ENCODE measurements at regions not wholly inside any gene's neighbourhood (a gene's known extent, or its start where the extent isn't known, plus 50 kb on each side); places are given as distances from the start of the nearest gene placed in this dataset.
"Not testable (repeated sequence)": the region's sequence is repeated elsewhere in the genome, so short reads cannot be mapped to it uniquely, and the experiment has no call there.

- no peak for DNase-seq (ENCODE audit: low read depth in 1 of 2, low spot score in 1 of 2)
Measured at GRCh38 chr18:42306594-42306980, 351.6 kb downstream of the PIK3C3 start.

- no peak for DNase-seq (ENCODE audit: low read depth in 1 of 2, low spot score in 1 of 2)
Measured at GRCh38 chr18:42310956-42311355, 355.9 kb downstream of the PIK3C3 start.

GRCh38 chr18:42326752-42327151, 371.7 kb downstream of the PIK3C3 start:
- no peak for DNase-seq (ENCODE audit: low read depth in 1 of 2, low spot score in 1 of 2)

GRCh38 chr18:42328931-42329330, 373.9 kb downstream of the PIK3C3 start:
- no peak for DNase-seq (ENCODE audit: low read depth in 1 of 2, low spot score in 1 of 2)

- DNase-seq (ENCODE audit: low read depth in 1 of 2, low spot score in 1 of 2): no peak
Measured at GRCh38 chr18:42330296-42330695, 375.3 kb downstream of the PIK3C3 start.

- DNase-seq (ENCODE audit: low read depth in 1 of 2, low spot score in 1 of 2): no peak
Measured at GRCh38 chr18:42333558-42333957, 378.5 kb downstream of the PIK3C3 start.

- DNase-seq (ENCODE audit: low read depth in 1 of 2, low spot score in 1 of 2): no peak
Measured at GRCh38 chr18:42334931-42335330, 379.9 kb downstream of the PIK3C3 start.

- DNase-seq (ENCODE audit: low read depth in 1 of 2, low spot score in 1 of 2): no peak
Measured at GRCh38 chr18:42336139-42336538, 381.1 kb downstream of the PIK3C3 start.

- not testable (repeated sequence) for DNase-seq (ENCODE audit: low read depth in 1 of 2, low spot score in 1 of 2)
Measured at GRCh38 chr18:42337337-42337736, 382.3 kb downstream of the PIK3C3 start.

GRCh38 chr18:42338683-42339082, 383.6 kb downstream of the PIK3C3 start:
- DNase-seq (ENCODE audit: low read depth in 1 of 2, low spot score in 1 of 2): no peak

- no peak for DNase-seq (ENCODE audit: low read depth in 1 of 2, low spot score in 1 of 2)
Measured at GRCh38 chr18:42339372-42339771, 384.3 kb downstream of the PIK3C3 start.

GRCh38 chr18:42340423-42341009, 385.5 kb downstream of the PIK3C3 start:
- no peak for DNase-seq (ENCODE audit: low read depth in 1 of 2, low spot score in 1 of 2)

- no peak for DNase-seq (ENCODE audit: low read depth in 1 of 2, low spot score in 1 of 2)
Measured at GRCh38 chr18:42341423-42341822, 386.4 kb downstream of the PIK3C3 start.

GRCh38 chr18:42348722-42349121, 393.7 kb downstream of the PIK3C3 start:
- DNase-seq (ENCODE audit: low read depth in 1 of 2, low spot score in 1 of 2): no peak

- no peak for DNase-seq (ENCODE audit: low read depth in 1 of 2, low spot score in 1 of 2)
Measured at GRCh38 chr18:42351455-42351854, 396.4 kb downstream of the PIK3C3 start.

GRCh38 chr18:42360716-42361115, 405.7 kb downstream of the PIK3C3 start:
- DNase-seq (ENCODE audit: low read depth in 1 of 2, low spot score in 1 of 2): no peak

- DNase-seq (ENCODE audit: low read depth in 1 of 2, low spot score in 1 of 2): no peak
Measured at GRCh38 chr18:42363446-42364441, 408.7 kb downstream of the PIK3C3 start.

- DNase-seq (ENCODE audit: low read depth in 1 of 2, low spot score in 1 of 2): no peak
Measured at GRCh38 chr18:42364766-42365165, 409.7 kb downstream of the PIK3C3 start.

- DNase-seq (ENCODE audit: low read depth in 1 of 2, low spot score in 1 of 2): no peak
Measured at GRCh38 chr18:42365591-42365990, 410.6 kb downstream of the PIK3C3 start.

GRCh38 chr18:42373584-42373983, 418.6 kb downstream of the PIK3C3 start:
- no peak for DNase-seq (ENCODE audit: low read depth in 1 of 2, low spot score in 1 of 2)

- no peak for DNase-seq (ENCODE audit: low read depth in 1 of 2, low spot score in 1 of 2)
Measured at GRCh38 chr18:42374961-42375360, 419.9 kb downstream of the PIK3C3 start.

GRCh38 chr18:42378854-42379253, 423.8 kb downstream of the PIK3C3 start:
- DNase-seq (ENCODE audit: low read depth in 1 of 2, low spot score in 1 of 2): not testable (repeated sequence)

All from activated CD4-positive, alpha-beta T cell treated with anti-CD3 and anti-CD28 coated beads, Interleukin-2, amount 50 U/mL, for 24 hours (primary cell).